GM19455 (cell line): ENCODE measurements at regions not wholly inside any gene's neighbourhood (a gene's known extent, or its start where the extent isn't known, plus 50 kb on each side); places are given as distances from the start of the nearest gene placed in this dataset.
"Not testable (repeated sequence)": the region's sequence is repeated elsewhere in the genome, so short reads cannot be mapped to it uniquely, and the experiment has no call there.

Experiments used
- ATAC-seq: cut with Tn5 transposase; IDR thresholded peaks from one replicate; pipeline ENCODE4 v1.9.1; 2021; ENCODE audit not compliant: unreplicated experiment

DNA sequence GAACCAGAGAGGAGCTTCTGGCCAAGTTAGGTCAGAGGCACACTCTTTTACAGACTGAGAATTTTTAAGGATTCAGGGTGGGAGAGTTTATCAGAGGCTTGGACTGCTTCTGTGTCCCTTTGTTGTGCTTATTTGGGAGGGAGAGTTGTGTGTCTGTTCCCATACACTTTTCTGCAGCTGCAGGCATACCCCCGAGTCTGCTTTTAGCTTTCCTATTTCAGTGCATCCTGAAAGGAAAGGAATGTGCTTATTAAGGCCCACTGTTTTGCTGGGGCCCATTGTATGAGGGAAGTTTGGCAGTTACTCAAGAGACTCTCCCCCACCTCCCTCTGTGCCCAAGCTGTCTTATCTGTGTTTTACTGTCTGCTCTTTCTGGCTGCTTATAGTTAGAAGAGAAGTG lies 257.4 kb upstream of the AADAT start:
- ATAC-seq: not testable (repeated sequence)

GRCh38 chr4:170339522-170339921 lies 249.8 kb upstream of the AADAT start:
- ATAC-seq: no peak

GRCh38 chr4:170336238-170336775 lies 246.6 kb upstream of the AADAT start:
- ATAC-seq: peak; percentile 72

GRCh38 chr4:170325599-170325998 lies 235.8 kb upstream of the AADAT start:
- ATAC-seq: no peak

DNA sequence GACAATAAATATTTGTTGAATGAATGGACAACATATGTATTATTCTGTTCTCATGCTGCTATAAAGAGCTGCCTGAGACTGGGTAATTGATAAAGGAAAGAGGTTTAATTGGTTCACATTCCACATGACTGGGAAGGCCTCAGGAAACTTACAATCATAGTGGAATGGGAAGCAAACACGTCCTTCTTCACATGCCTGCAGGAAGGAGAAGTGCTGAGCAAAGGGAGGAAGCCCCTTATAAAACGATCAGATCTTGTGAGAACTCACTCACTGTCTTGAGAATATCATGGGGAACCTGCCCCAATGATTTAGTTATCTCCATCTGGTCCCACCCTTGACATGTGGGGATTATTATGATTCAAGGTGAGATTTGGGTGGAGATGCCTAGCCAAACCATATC lies 233.9 kb upstream of the AADAT start:
- no peak for ATAC-seq

GRCh38 chr4:170307182-170307581 lies 217.4 kb upstream of the AADAT start:
- ATAC-seq: no peak

GRCh38 chr4:170306208-170306607 lies 216.5 kb upstream of the AADAT start:
- ATAC-seq: no peak

DNA sequence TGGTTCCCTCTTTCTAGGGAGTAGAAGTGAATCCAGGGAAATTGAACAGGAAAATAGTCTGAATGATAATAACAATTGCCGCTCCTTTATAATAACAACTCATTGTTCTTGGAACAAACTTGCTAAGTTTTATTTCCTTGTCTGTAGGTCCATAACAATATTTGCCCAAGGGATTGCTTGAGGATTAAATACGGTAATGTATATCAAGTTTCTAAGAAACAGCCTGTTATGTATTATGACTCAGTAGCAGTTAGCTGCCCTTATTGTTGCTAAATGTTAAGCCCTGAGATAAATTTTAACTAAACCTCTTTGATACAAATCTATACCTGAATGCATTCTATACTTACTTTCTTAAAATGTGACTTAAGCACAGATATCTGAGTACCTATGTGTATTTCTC lies 215.9 kb upstream of the AADAT start:
- ATAC-seq: no peak

GRCh38 chr4:170281027-170281426 lies 191.3 kb upstream of the AADAT start:
- no peak for ATAC-seq

DNA sequence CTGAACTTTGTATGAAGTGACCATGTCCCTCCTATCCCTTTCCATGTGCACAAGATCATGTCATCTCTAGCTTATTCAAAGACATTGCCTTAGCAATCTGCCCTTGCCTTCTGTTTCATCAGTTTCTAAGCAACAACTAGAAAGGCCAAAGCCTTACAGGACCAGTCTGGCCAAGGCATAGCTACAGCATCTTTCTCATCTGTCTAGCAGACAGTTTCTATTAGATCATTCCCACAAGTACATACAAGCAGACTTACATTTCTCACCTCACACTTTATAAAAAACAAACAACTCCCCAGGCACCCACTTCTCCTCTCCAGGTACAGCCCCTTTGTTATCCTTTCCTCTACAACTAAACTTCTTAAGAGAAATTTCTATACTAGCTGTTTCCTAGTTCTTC lies 188.7 kb upstream of the AADAT start:
- no peak for ATAC-seq

- no peak for ATAC-seq
Measured at GRCh38 chr4:170274616-170275015, 184.9 kb upstream of the AADAT start.

DNA sequence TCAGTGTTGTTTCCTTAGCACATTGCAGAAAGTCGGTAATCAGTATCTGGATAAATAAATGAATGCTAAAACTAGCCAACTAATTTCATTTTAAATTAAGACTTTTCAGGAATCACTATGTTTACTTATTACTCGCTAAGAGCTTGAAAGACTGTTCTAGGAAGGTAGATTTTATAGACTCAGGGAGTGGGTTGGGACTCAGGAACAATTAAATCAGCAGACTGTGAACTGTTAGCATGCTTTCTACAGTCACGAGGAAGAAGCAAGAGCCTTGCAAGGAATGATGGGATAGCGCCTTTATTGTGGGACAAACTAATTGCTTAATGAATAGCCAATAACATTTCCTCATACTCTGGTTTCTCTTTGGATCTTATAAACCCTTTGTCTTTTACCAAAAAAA lies 183.2 kb upstream of the AADAT start:
- ATAC-seq: no peak

DNA sequence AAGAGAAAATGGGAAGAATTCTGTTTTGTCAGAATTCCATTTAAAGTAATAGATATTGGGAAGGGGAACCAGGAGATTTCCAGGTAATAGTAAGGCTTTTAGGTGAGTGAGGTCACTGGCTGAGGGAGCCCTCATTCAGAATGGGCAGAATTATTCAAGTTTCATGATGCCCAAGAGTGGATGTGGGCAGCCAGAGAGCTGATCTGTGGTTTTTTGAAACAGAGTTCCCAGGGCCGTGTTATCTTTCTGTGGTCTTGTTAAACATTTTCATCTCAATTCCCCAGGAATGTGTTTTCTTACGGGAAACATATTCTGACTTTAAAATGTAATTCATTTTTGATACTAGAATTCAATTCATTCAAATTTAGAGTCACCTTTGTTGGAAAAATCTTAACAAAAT lies 182.0 kb upstream of the AADAT start:
- ATAC-seq: no peak

DNA sequence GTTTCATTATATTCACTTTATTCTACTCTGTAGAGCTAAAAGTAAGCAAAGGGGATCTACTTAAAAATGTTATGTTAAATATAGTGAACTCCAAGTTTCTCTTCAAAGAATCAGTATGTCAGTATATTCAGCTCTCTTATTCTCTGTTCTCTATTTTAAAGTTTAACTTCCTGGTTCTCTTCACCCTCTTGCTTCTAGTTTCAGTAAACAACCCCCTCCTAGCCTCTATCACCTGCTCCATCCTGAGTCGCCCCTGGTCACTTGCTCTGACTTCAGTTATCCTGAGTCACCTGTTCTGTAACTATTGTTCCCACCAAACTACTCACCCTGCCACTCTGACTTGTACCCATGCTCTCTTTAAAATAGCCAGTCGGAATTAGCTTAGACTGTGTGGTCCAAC lies 180.9 kb upstream of the AADAT start:
- ATAC-seq: no peak

DNA sequence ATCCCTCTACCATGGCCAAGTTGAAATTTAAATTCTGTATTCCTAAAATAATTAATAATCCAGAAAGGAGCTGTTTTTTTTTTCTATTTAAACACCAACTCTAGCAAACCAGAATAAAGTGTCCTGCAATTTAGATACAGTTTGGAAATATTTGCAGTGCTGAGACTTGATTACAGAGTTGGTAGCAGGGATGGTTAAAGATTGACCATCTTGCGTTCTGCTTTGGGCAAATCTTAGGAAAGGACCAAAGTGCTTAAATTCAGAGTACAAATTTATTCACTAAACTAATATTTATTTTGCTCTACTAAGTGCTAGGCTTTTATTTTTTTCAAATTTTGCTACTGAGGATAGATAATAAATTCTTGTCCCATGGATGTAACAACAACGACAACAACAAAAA lies 180.2 kb upstream of the AADAT start:
- ATAC-seq: no peak

DNA sequence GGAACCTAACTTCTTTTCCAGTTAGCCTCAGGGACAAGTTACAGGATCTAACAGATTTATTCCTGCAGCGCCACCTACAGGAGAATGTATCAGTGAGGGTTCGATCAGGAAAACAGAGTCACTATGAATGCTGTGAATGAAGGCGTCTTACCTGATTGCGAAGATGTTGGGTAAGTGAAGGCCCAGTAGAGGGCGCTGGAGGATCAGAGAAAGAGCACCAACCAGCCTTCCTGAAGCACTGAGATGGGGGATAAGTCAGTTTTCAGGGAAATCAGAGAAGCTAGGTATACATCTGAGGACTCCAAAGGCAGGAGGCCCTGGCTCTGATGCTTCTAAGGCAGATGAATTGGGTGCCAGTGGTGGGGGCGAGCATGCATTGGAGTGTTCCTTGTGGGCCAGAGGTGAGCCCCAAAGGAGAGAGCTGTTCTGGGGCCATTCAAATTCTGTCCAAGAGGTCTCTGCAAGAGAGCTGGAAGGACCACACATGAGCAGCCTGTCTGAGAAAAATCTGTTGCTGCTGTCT lies 169.9 kb upstream of the AADAT start:
- ATAC-seq: peak; percentile 97

DNA sequence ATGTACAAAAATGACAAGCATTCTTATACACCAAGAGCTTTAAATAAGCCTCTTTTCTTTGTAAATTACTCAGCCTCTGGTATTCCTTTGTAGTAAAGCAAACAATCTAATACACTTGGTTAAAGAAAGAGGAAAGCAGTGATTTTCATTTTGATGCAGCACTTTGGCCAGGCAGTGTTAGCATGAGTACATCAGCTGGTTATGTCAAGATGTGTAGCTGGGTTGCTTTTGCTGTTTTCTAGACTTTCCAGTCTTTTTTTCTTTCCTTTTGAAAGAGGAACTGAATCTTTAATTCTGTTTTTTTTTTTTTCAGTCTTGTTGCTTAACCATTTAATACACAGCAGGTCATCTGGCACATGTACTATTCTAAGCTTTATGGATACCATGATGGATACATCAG lies 167.1 kb upstream of the AADAT start:
- ATAC-seq: no peak

DNA sequence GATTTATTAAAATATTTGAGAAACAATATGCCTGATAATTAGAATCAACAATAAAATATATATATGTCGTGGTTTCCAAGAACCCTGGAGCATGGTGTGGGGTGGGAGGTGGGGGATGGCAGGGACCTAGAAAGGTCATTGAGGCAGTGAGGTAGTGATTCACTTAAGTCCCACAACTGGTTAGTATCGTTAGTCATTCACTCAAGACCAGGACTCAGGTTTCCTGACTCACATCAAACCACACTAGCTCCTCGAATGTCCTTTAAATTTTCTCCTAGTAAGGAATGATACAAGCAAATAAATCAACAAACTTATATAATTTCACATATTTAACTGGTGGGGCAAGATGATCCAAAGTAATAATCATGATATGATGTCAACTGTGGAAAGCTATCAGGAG lies 158.8 kb upstream of the AADAT start:
- no peak for ATAC-seq

DNA sequence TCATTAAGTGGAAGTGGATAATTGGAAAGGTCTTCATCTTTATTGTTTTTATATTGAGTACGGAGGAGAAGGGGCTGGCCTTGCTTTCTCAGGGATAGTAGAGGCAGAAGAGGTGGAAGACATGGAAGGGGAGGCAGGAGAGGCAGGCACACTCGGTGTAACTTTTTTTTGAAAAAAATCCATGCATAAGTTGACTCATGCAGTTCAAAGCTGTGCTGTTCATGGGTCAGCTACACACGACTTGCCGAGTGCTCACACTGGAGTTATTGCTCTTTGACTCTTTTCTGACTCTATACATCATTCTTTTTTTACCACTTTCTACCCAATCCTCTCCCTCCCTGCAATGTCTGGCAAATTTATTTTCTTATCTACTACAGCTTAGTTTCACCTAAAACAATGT lies 158.3 kb upstream of the AADAT start:
- ATAC-seq: no peak

- ATAC-seq: no peak
Measured at GRCh38 chr4:170247596-170247995, 157.8 kb upstream of the AADAT start.

GRCh38 chr4:170243662-170244288 lies 154.0 kb upstream of the AADAT start:
- ATAC-seq: no peak

GRCh38 chr4:170242471-170242870 lies 152.7 kb upstream of the AADAT start:
- no peak for ATAC-seq

- ATAC-seq: no peak
Measured at GRCh38 chr4:170234800-170235199, 145.0 kb upstream of the AADAT start.
